GM12891 (cell line): ENCODE measurements at regions not wholly inside any gene's neighbourhood (a gene's known extent, or its start where the extent isn't known, plus 50 kb on each side); places are given as distances from the start of the nearest gene placed in this dataset.

ENCODE experiments used
- PAX5 ChIP-seq: IDR thresholded peaks from 2 replicates; pipeline ENCODE4 v1.6.1; 2011; ENCODE audit warnings: low read length, moderate library complexity, mild to moderate bottlenecking; ENCODE audit not compliant: insufficient read depth, severe bottlenecking
- POLR2A ChIP-seq: IDR thresholded peaks from 2 replicates; pipeline ENCODE4 v1.6.1; 2011; ENCODE audit warnings: low read depth, low read length, control low read depth
- POLR2AphosphoS5 ChIP-seq: IDR thresholded peaks from 2 replicates; pipeline ENCODE4 v1.6.1; 2011; ENCODE audit warnings: low read depth, low read length, control low read depth
- POU2F2 ChIP-seq: IDR thresholded peaks from 2 replicates; pipeline ENCODE4 v1.6.1; 2011; ENCODE audit warnings: low read depth, mild to moderate bottlenecking, control low read depth, low read length, moderate library complexity
- SPI1 ChIP-seq: IDR thresholded peaks from 2 replicates; pipeline ENCODE4 v1.6.1; 2011; ENCODE audit warnings: low read depth, low read length, control low read depth
- TAF1 ChIP-seq: IDR thresholded peaks from 2 replicates; pipeline ENCODE4 v1.6.1; 2011; ENCODE audit warnings: low read depth, low read length, control low read depth

DNA sequence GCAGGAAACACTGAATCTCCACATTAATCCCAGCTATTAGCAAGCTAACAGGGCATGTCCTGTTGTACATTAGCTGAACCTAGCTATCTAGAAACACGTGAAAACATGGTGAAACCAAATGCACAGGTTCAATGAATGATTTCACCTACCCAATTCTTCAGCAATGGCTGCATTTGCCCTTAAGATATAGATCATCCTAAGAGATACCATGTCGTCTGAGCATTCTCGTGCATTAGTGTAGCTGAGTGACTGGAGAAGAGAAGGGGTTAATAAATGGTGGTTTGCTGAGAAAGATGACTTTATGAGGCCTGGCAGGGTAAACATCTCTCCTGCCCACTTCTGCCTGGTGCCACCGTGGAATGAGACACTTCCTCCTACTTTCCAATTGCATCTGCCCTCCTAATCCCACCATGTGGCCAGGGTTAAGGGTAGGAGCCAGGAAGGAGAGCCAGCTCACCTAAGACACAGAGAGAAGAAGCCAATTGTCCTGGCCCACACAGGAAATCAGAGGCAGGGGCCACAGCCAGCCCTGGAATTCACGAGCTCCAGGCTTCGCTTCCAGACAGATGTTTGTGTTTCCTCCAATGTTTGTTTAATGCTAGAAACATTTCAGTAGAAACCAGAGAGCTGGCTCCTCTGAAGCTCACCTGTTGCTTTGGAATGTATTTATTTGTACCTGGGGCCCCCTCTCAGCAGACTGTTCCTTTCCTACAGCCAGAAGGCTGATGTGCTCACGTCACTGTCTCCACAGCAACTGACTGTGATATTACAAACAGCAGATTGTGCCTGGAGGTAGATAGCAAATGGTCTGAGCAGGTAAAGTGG is 126.0 kb upstream of the PARP11 start:
- TF ChIP-seq POLR2AphosphoS5: no peak
- no peak for TF ChIP-seq POLR2A
- no peak for TF ChIP-seq TAF1
- no peak for TF ChIP-seq SPI1
- no peak for TF ChIP-seq POU2F2
- TF ChIP-seq PAX5: no peak
